ENCODE measurements at regions not wholly inside any gene's neighbourhood (a gene's known extent, or its start where the extent isn't known, plus 50 kb on each side); places are given as distances from the start of the nearest gene placed in this dataset.

GRCh38 chr20:20953738-20954618 is 152.2 kb downstream of the LINC00237 start:
- TF ChIP-seq, protein P1, sequence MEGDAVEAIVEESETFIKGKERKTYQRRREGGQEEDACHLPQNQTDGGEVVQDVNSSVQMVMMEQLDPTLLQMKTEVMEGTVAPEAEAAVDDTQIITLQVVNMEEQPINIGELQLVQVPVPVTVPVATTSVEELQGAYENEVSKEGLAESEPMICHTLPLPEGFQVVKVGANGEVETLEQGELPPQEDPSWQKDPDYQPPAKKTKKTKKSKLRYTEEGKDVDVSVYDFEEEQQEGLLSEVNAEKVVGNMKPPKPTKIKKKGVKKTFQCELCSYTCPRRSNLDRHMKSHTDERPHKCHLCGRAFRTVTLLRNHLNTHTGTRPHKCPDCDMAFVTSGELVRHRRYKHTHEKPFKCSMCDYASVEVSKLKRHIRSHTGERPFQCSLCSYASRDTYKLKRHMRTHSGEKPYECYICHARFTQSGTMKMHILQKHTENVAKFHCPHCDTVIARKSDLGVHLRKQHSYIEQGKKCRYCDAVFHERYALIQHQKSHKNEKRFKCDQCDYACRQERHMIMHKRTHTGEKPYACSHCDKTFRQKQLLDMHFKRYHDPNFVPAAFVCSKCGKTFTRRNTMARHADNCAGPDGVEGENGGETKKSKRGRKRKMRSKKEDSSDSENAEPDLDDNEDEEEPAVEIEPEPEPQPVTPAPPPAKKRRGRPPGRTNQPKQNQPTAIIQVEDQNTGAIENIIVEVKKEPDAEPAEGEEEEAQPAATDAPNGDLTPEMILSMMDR (IDR thresholded peaks at IDR 0.05; ENCODE audit: poor library complexity, severe bottlenecking) = no peak
- TF ChIP-seq REST (IDR thresholded peaks at IDR 0.05; ENCODE audit: borderline replicate concordance) = no peak
- no peak for TF ChIP-seq EP300 (conservative IDR thresholded peaks at IDR 0.05; ENCODE audit: poor library complexity, severe bottlenecking)
- TF ChIP-seq POLR2AphosphoS5 (IDR thresholded peaks at IDR 0.05) = no peak
- no peak for TF ChIP-seq TAF1 (IDR thresholded peaks at IDR 0.05; ENCODE audit: low read depth)
